MM.1S (cell line): ENCODE measurements at regions not wholly inside any gene's neighbourhood (a gene's known extent, or its start where the extent isn't known, plus 50 kb on each side); places are given as distances from the start of the nearest gene placed in this dataset.

Source experiments
- DNase-seq: peaks from one replicate; pipeline ENCODE4 v3.0.0-alpha.2; 2015
- H2AFZ ChIP-seq: fragments of 300-600 bp; sonication (generic); 2 replicates; pipeline ENCODE4 v1.6.0; 2016; ENCODE audit warnings: antibody characterized with exemption, low read length
- H3F3A ChIP-seq: fragments of 300-600 bp; sonication (generic); 2 replicates; pipeline ENCODE4 v1.6.1; 2016; ENCODE audit warnings: mild to moderate bottlenecking, antibody characterized with exemption, low read length, moderate library complexity, mixed read lengths; ENCODE audit not compliant: insufficient read depth
- H3K27ac ChIP-seq: fragments of 300-600 bp; sonication (generic); 2 replicates; pipeline ENCODE4 v1.5.1; 2016; ENCODE audit warnings: mild to moderate bottlenecking, low read length
- H3K27me3 ChIP-seq: fragments of 300-600 bp; sonication (generic); replicated peaks from 2 replicates; pipeline ENCODE4 v1.6.0; 2016; ENCODE audit warnings: low read length; ENCODE audit not compliant: insufficient read depth
- H3K36me3 ChIP-seq: fragments of 300-600 bp; sonication (generic); replicated peaks from 2 replicates; pipeline ENCODE4 v1.6.1; 2016; ENCODE audit warnings: mild to moderate bottlenecking, low read length, mixed read lengths; ENCODE audit not compliant: insufficient read depth
- H3K4me1 ChIP-seq: fragments of 300-600 bp; sonication (generic); 2 replicates; pipeline ENCODE4 v1.6.1; 2016; ENCODE audit warnings: low read length, mixed read lengths
- H3K4me2 ChIP-seq: fragments of 300-600 bp; sonication (generic); 2 replicates; pipeline ENCODE4 v1.6.0; 2016; ENCODE audit warnings: low read depth, low read length
- H3K4me3 ChIP-seq: fragments of 300-600 bp; sonication (generic); 2 replicates; pipeline ENCODE4 v1.5.1; 2016; ENCODE audit warnings: low read length, mixed read lengths
- H3K79me2 ChIP-seq: fragments of 300-600 bp; sonication (generic); 2 replicates; pipeline ENCODE4 v1.6.1; 2016; ENCODE audit warnings: mixed run types, low read length, mixed read lengths
- H3K9ac ChIP-seq: fragments of 300-600 bp; sonication (generic); 2 replicates; pipeline ENCODE4 v1.6.1; 2016; ENCODE audit warnings: low read length, mixed read lengths
- H3K9me2 ChIP-seq: fragments of 300-600 bp; sonication (generic); replicated peaks from 2 replicates; pipeline ENCODE4 v1.6.1; 2016; ENCODE audit warnings: mild to moderate bottlenecking, low read length, mixed read lengths; ENCODE audit not compliant: insufficient read depth
- H3K9me3 ChIP-seq: fragments of 300-600 bp; sonication (generic); replicated peaks from 2 replicates; pipeline ENCODE4 v1.6.1; 2016; ENCODE audit warnings: mild to moderate bottlenecking, low read length, mixed read lengths; ENCODE audit not compliant: insufficient read depth
- H4K20me1 ChIP-seq: fragments of 300-600 bp; sonication (generic); 2 replicates; pipeline ENCODE4 v1.6.1; 2016; ENCODE audit warnings: mild to moderate bottlenecking, low read length, moderate library complexity, mixed read lengths; ENCODE audit not compliant: insufficient read depth
- CTCF ChIP-seq: fragments of 300-600 bp; sonication (generic); IDR thresholded peaks from 2 replicates; pipeline ENCODE4 v1.5.1; 2016; ENCODE audit warnings: antibody characterized with exemption, low read length, mixed read lengths
- EZH2 ChIP-seq: fragments of 300-600 bp; sonication (generic); optimal IDR thresholded peaks from 2 replicates; pipeline ENCODE3; 2017; ENCODE audit warnings: low read depth, mild to moderate bottlenecking, antibody characterized with exemption, low read length, mixed read lengths
- EZH2phosphoT487 ChIP-seq: fragments of 300-600 bp; sonication (generic); IDR thresholded peaks from 2 replicates; pipeline ENCODE4 v1.6.1; 2018; ENCODE audit warnings: antibody characterized with exemption, low read length

- H3K79me2 ChIP-seq, result no peaks in the 10 kb centered on the region
- no peaks in the 10 kb centered on the region for H3K9me2 ChIP-seq
- no peak overlapping the region for H3K9ac ChIP-seq
- H4K20me1 ChIP-seq, result no peaks in the 10 kb centered on the region
- no peak for DNase-seq
- H3K27ac ChIP-seq, result no peak overlapping the region
- no peaks in the 10 kb centered on the region for H3K4me1 ChIP-seq
- H3K27me3 ChIP-seq, result no peaks in the 10 kb centered on the region
- no peaks in the 10 kb centered on the region for H3K36me3 ChIP-seq
- H3K4me3 ChIP-seq, result no peak overlapping the region
- TF ChIP-seq CTCF (no peak), EZH2phosphoT487 (no peak), EZH2 (no peak)
- H3K4me2 ChIP-seq, result no peak overlapping the region
- H3F3A ChIP-seq, result no peaks in the 10 kb centered on the region
- H3K9me3 ChIP-seq, result no peaks in the 10 kb centered on the region
- H2AFZ ChIP-seq, result no peak overlapping the region
Observed at GRCh38 chrX:125210146-125210545, 109.5 kb upstream of the TEX13C start.

- H3F3A ChIP-seq, result no peaks in the 10 kb centered on the region
- H2AFZ ChIP-seq, result no peak overlapping the region
- H3K27ac ChIP-seq, result no peak overlapping the region
- no peaks in the 10 kb centered on the region for H3K9me2 ChIP-seq
- H3K36me3 ChIP-seq, result no peaks in the 10 kb centered on the region
- no peak overlapping the region for H3K9ac ChIP-seq
- no peak overlapping the region for H3K4me2 ChIP-seq
- no peaks in the 10 kb centered on the region for H3K27me3 ChIP-seq
- H3K9me3 ChIP-seq, result no peaks in the 10 kb centered on the region
- H3K79me2 ChIP-seq, result no peaks in the 10 kb centered on the region
- DNase-seq, result no peak
- no peak for TF ChIP-seq EZH2
- no peak for TF ChIP-seq EZH2phosphoT487
- no peak for TF ChIP-seq CTCF
- H3K4me3 ChIP-seq, result no peak overlapping the region
- no peaks in the 10 kb centered on the region for H4K20me1 ChIP-seq
- H3K4me1 ChIP-seq, result no peaks in the 10 kb centered on the region
Observed at GRCh38 chrX:125219852-125220251, 99.8 kb upstream of the TEX13C start.

- Histone ChIP-seq H3K27ac (no peak overlapping the region), H3F3A (no peaks in the 10 kb centered on the region), H3K79me2 (no peaks in the 10 kb centered on the region), H3K4me3 (no peak overlapping the region), H3K27me3 (no peaks in the 10 kb centered on the region), H2AFZ (no peak overlapping the region), H3K4me1 (no peaks in the 10 kb centered on the region), H3K9me3 (no peaks in the 10 kb centered on the region), H3K4me2 (no peak overlapping the region), H3K36me3 (no peaks in the 10 kb centered on the region), H3K9me2 (no peaks in the 10 kb centered on the region), H3K9ac (no peak overlapping the region), H4K20me1 (no peaks in the 10 kb centered on the region)
- no peak for TF ChIP-seq EZH2phosphoT487
- TF ChIP-seq EZH2, result no peak
- TF ChIP-seq CTCF, result no peak
- DNase-seq, result no peak
Observed at GRCh38 chrX:125236955-125237354, 82.7 kb upstream of the TEX13C start.
